Kidney (tissue), 13 donors: ENCODE measurements at regions not wholly inside any gene's neighbourhood (a gene's known extent, or its start where the extent isn't known, plus 50 kb on each side); places are given as distances from the start of the nearest gene placed in this dataset.

Experiments used
- DNase-seq, 5 donors: peaks; one replicate each; pipeline ENCODE4 v3.0.0-alpha.2; 2013 to 2020
- FAIRE-seq: peaks from 2 replicates; lab custom pipeline; 2012; peaks lifted over from hg19 to GRCh38; lab: Jason Lieb, UNC
- H3K27ac ChIP-seq, 2 donors: one replicate each; pipeline ENCODE4 v1.7.0; 2013; ENCODE audit warnings: low read depth in 2 of 2, low read length in 2 of 2, inconsistent platforms in 1 of 2
- H3K27me3 ChIP-seq: one replicate; pipeline ENCODE4 v1.7.1; 2013; ENCODE audit warnings: low read length, inconsistent platforms; ENCODE audit not compliant: control insufficient read depth, insufficient read depth
- H3K36me3 ChIP-seq, 3 donors: one replicate each; pipeline versions ENCODE4 v1.7.0 to v1.7.1; 2013; ENCODE audit warnings: low read length in 3 of 3, control low read depth in 1 of 3, inconsistent platforms in 1 of 3; ENCODE audit not compliant: insufficient read depth in 3 of 3, control insufficient read depth in 2 of 3
- H3K4me1 ChIP-seq, 3 donors: one replicate each; pipeline versions ENCODE4 v1.7.0 to v1.7.1; 2013; ENCODE audit warnings: low read length in 3 of 3, inconsistent platforms in 1 of 3, low read depth in 1 of 3; ENCODE audit not compliant: control insufficient read depth in 2 of 3, insufficient read depth in 2 of 3
- H3K4me3 ChIP-seq, 3 donors: one replicate each; pipeline versions ENCODE4 v1.7.0 to v1.8.1; 2013; ENCODE audit warnings: low read length in 3 of 3, control low read depth in 1 of 3, inconsistent platforms in 1 of 3
- H3K9ac ChIP-seq, 3 donors: one replicate each; pipeline versions ENCODE4 v1.7.0 to v1.7.1; 2013; ENCODE audit warnings: low read length in 3 of 3, control low read depth in 1 of 3, inconsistent platforms in 1 of 3
- H3K9me3 ChIP-seq, 3 donors: one replicate each; pipeline versions ENCODE4 v1.7.0 to v1.7.1; 2013; ENCODE audit warnings: low read length in 3 of 3, control low read depth in 1 of 3, inconsistent platforms in 1 of 3; ENCODE audit not compliant: control insufficient read depth in 2 of 3, insufficient read depth in 1 of 3
- CTCF ChIP-seq: IDR thresholded peaks from 3 replicates; pipeline ENCODE4 v1.5.1; 2012; ENCODE audit warnings: mild to moderate bottlenecking, moderate library complexity, borderline replicate concordance; ENCODE audit not compliant: insufficient read depth; ENCODE audit errors: extremely low read depth
- intact Hi-C: fragments of 100-400 bp; cut with DNase I; formaldehyde crosslinking; loops from one replicate; pipeline ENCODE4 v1.11.1; 2022
- donor health status: control.
- donor health status: control.
- donor health status: control.
- donor health status: control.
- donor health status: control.
- donor health status: DM: yes; HTN: yes; CAD: no.
- donor health status: Normal renal cell carcinoma (clear cell type).

- Histone ChIP-seq H3K9me3 (peaks cover 0 to 2% (median 0%) of the 10 kb centered on the region in 3 donors), H3K27me3 (no peaks in the 10 kb centered on the region), H3K4me3 (no peak overlapping the region), H3K27ac (no peak overlapping the region), H3K4me1 (peaks cover 0 to 5% (median 0%) of the 10 kb centered on the region in 3 donors), H3K9ac (no peak overlapping the region), H3K36me3 (no peaks in the 10 kb centered on the region)
- intact Hi-C loops: no loop called here
- no peak for TF ChIP-seq CTCF
- no peak for DNase-seq
- no peak for FAIRE-seq
These were observed 258.2 kb upstream of the GLI3 start for GRCh38 chr7:42495256-42495655.

GRCh38 chr7:42494736-42495135 is 257.7 kb upstream of the GLI3 start:
- H3K36me3 ChIP-seq: no peaks in the 10 kb centered on the region
- FAIRE-seq: no peak
- H3K9me3 ChIP-seq: peaks cover 0 to 2% (median 0%) of the 10 kb centered on the region in 3 donors
- TF ChIP-seq CTCF: no peak
- peaks cover 0 to 5% (median 0%) of the 10 kb centered on the region in 3 donors for H3K4me1 ChIP-seq
- intact Hi-C loops: no loop called here
- H3K27ac ChIP-seq: no peak overlapping the region
- H3K27me3 ChIP-seq: no peaks in the 10 kb centered on the region
- H3K4me3 ChIP-seq: no peak overlapping the region
- DNase-seq: no peak
- no peak overlapping the region for H3K9ac ChIP-seq

- H3K4me3 ChIP-seq: peak overlapping the region in 1 of 3 donors; percentile 47
- no peak for FAIRE-seq
- H3K36me3 ChIP-seq: no peaks in the 10 kb centered on the region
- intact Hi-C loops: no loop called here
- no peak for DNase-seq
- no peak for TF ChIP-seq CTCF
- peaks cover 0 to 5% (median 0%) of the 10 kb centered on the region in 3 donors for H3K4me1 ChIP-seq
- peaks cover 0 to 2% (median 0%) of the 10 kb centered on the region in 3 donors for H3K9me3 ChIP-seq
- no peaks in the 10 kb centered on the region for H3K27me3 ChIP-seq
- H3K9ac ChIP-seq: no peak overlapping the region
- H3K27ac ChIP-seq: no peak overlapping the region
These were observed 257.2 kb upstream of the GLI3 start for GRCh38 chr7:42494199-42494710.
